T47D (cell line): ENCODE measurements at regions not wholly inside any gene's neighbourhood (a gene's known extent, or its start where the extent isn't known, plus 50 kb on each side); places are given as distances from the start of the nearest gene placed in this dataset.

Experiments
- DNase-seq, 2 experiments: peaks; one replicate each; pipeline versions ENCODE4 v3.0.0 to v3.0.0-alpha.2; 2011 to 2012; ENCODE audit warnings: low read depth in 1 of 2, low spot score in 1 of 2
- JUND ChIP-seq: IDR thresholded peaks from 2 replicates; pipeline ENCODE4 v1.6.1; 2012; ENCODE audit warnings: low read depth
- in situ Hi-C: cut with HindIII; loops from 2 replicates; pipeline ENCODE4 v1.10.0; 2016; ENCODE audit warnings: low sequenced_read_pairs, low pct_unique_long_range_greater_than_20kb

- in situ Hi-C loops = no loop called here
- no peak for TF ChIP-seq JUND
- no peak for DNase-seq
Observed at GRCh38 chr18:52000435-52000834, 339.6 kb upstream of the DCC start.

GRCh38 chr18:52001106-52001505 lies 338.9 kb upstream of the DCC start:
- no peak for DNase-seq
- in situ Hi-C loops = no loop called here
- TF ChIP-seq JUND = no peak

GRCh38 chr18:52002600-52002999 lies 337.4 kb upstream of the DCC start:
- in situ Hi-C loops = no loop called here
- DNase-seq = no peak

GRCh38 chr18:52007105-52007504 lies 332.9 kb upstream of the DCC start:
- DNase-seq = no peak
- no peak for TF ChIP-seq JUND
- in situ Hi-C loops = no loop called here

More at GRCh38 chr18:52002600-52002999, 337.4 kb upstream of the DCC start:
- TF ChIP-seq JUND = no peak

GRCh38 chr18:52008330-52008729 lies 331.7 kb upstream of the DCC start:
- no peak for TF ChIP-seq JUND
- DNase-seq = no peak
- in situ Hi-C loops = no loop called here

GRCh38 chr18:52008736-52009135 lies 331.3 kb upstream of the DCC start:
- no peak for TF ChIP-seq JUND
- in situ Hi-C loops = no loop called here
- DNase-seq = no peak

- DNase-seq = no peak
- in situ Hi-C loops = no loop called here
- no peak for TF ChIP-seq JUND
Observed at GRCh38 chr18:52009958-52010357, 330.0 kb upstream of the DCC start.

GRCh38 chr18:52045946-52046675 lies 293.9 kb upstream of the DCC start:
- TF ChIP-seq JUND = no peak
- in situ Hi-C loops = no loop called here
- no peak for DNase-seq

GRCh38 chr18:52046842-52047241 lies 293.2 kb upstream of the DCC start:
- DNase-seq = no peak
- no peak for TF ChIP-seq JUND
- in situ Hi-C loops = no loop called here

GRCh38 chr18:52054324-52054723 lies 285.7 kb upstream of the DCC start:
- no peak for DNase-seq
- no peak for TF ChIP-seq JUND
- in situ Hi-C loops = no loop called here

GRCh38 chr18:52060607-52061304 lies 279.2 kb upstream of the DCC start:
- TF ChIP-seq JUND = no peak
- DNase-seq = no peak
- in situ Hi-C loops = no loop called here

- no peak for DNase-seq
- no peak for TF ChIP-seq JUND
- in situ Hi-C loops = no loop called here
Observed at GRCh38 chr18:52063923-52064322, 276.1 kb upstream of the DCC start.

- TF ChIP-seq JUND = no peak
- DNase-seq = no peak
- in situ Hi-C loops = no loop called here
Observed at GRCh38 chr18:52069201-52069600, 270.8 kb upstream of the DCC start.

- no peak for TF ChIP-seq JUND
- in situ Hi-C loops = no loop called here
- no peak for DNase-seq
Observed at GRCh38 chr18:52070291-52070756, 269.7 kb upstream of the DCC start.
